Amygdala (tissue), 56 donors: ENCODE measurements at regions not wholly inside any gene's neighbourhood (a gene's known extent, or its start where the extent isn't known, plus 50 kb on each side); places are given as distances from the start of the nearest gene placed in this dataset.

Source experiments
- DNase-seq, 56 donors: peaks; one replicate each; lab custom pipeline; 2025; lab: John Stamatoyannopoulos, UW

DNA sequence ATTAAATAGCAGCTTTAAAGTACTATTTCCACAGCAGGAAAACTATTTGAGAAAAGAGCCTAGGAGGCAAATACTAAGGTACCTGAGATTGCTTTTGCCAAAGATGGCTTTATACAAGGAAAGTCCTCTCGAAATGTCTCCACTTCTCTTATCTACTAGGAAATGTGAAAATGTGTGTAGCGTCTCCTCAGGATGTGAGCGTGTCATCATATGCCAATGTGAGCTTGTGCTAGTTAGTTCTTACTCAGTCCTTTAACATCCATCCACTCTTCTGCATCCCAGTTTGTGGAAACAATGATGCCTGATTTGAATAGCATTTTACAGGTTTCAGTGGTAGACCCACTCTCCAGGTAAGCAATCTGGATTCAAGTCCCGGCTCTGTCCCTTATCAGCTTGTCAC lies 421.0 kb downstream of the DYNC2H1 start:
- no peak for DNase-seq

DNA sequence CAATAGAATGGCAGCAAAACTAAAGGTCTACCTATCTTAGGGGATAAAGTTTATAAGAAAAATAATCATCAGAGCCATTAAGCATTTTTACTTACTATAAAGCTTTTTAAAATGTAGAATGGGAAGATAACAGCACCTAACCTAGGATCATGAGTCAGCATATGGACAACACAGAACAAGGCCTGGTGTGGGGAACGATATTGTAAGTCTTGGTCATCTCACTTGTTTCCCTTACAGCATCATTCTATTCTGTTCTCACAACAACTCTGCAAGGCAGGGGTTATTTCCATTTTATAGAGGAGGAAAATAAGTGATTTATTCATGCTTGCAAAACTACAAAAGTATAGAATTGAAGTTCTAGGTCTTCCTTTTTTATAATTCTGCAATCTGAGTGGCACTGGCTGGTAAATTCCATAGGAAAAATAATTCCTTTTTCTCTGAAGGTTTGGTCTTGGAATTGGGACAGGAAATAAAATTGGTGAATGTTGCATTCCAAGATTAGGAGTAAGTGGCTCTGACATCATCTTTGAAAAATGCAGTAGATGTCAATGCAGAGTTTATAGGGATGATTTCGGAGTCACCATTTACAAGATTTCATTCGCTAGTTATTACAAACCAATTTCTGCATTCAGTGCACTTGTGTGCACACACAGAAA lies 423.0 kb downstream of the DYNC2H1 start:
- DNase-seq = no peak

DNA sequence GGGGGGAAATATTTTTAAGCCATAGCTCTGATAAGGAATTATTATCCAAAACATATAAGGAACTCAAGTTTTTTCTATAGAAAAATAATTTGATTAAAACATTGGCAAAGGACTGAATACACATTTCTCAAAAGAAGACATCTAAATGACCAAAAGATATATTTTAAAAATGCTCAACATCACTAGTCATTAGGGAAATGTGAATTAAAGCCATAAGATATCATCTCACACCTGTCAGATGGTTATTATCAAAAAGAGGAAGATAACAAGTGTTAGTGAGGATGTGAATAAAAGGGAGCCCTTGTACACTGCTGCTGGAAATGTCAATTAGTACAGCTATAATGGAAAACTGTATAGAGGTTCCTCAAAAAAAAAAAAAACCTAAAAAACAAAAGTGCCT lies 425.0 kb downstream of the DYNC2H1 start:
- DNase-seq = no peak

DNA sequence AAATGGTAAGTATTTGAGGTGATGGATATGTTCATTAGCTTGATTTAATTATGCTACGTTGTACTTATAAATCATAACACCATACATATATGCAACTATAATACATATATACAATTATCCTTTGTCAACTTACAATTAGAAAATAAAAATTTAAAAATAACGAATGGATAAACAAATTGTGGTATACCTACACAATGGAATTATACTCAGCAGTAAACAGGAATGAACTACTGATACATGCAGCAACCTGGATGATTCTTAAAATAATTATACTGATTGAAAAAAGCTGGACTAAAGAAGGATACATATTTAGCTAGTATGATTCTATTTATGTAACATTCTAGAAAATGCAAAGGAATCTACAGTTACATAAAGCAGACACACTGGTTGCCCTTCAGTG lies 425.7 kb downstream of the DYNC2H1 start:
- DNase-seq = no peak

DNA sequence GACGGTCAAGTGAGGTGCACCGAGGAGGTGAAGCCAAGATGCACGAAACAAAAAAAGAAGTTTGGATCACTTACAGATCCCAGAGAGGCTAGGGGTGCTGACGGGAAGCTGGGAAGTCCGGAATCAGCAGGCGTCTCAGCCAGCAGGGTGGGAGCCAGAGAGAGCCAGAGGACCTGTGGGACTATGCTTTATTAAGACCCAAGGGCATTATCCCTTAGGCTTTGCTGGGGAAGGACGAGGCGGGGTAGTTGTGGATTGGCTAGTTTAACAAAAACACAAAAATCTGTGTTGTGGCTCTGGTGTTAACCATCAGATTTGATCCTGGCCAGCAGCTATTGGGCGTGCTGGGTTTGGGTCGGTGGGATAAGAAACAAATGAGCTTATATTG lies 427.1 kb downstream of the DYNC2H1 start:
- no peak for DNase-seq

DNA sequence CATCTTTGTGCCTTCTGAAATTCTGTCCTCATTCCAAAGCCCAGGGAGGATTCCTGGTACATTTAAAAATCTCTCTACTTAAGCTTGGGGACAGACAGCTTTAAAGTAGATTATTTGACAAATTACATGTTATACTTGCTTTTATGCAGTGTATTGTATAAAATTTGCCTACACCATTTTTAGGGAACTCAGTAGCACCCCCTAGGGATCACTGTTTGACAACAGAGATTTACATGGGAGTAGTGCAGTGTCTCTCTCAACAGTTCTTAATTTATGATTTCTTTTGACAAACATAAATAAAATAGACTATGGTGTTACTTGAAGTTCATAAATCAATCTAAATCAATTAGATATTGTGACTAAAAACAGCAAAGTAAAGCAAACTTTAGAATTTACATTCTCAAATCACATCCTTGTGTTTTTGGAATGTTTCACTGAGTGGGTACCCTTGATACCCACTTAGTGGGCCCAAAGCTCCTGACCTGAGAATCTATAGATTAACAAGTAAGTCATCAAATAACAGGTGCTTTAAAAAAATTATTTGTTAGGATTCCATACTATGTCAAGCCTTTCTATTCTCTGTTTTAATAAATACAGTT lies 428.8 kb downstream of the DYNC2H1 start:
- DNase-seq = no peak

DNA sequence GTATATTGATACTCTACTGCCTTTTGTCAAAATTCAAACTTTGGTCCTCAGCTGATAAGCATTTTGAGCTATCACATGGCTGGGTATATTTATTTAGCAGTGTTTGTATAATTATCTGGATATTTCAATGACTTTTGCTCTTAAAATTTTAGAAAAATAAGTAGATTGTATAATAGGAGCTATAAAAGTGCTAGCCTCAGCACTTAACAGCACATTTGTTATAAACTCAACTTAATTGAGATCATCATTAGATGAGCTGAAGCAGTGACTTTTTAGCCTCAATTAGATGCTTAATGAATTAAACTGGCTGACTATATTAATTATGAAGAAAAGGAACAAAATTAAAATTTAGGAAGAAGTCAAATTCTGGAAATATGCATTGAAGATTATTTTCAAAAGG lies 429.9 kb downstream of the DYNC2H1 start:
- DNase-seq = no peak

DNA sequence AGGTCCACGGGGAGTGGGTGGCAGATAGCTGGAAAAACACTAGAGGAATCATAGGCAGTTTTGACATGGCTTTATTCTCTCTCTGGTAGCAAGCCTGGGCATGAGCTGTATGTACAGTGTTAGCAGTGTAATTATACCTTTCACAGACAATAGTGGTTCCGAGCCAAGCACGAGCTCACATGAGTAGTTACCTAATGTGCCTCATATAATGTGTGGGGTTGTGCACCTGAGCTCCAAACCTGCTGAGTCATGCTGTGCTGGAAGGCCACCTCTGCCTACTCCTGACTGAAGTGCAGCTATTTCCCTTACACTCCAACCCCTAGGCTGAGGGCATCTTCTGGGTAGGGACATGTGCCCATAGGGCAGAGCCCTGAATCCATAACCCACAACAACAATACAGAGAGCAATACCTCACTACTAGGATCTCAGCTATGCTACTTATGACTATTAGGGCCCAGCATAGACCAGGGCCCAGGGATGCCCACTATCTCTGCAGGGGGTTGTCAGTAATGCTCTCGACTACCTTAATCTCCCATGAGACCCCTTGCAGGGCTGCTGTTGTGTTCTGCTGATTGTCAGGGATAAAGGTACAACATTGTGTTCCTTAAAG lies 432.1 kb downstream of the DYNC2H1 start:
- DNase-seq = no peak

DNA sequence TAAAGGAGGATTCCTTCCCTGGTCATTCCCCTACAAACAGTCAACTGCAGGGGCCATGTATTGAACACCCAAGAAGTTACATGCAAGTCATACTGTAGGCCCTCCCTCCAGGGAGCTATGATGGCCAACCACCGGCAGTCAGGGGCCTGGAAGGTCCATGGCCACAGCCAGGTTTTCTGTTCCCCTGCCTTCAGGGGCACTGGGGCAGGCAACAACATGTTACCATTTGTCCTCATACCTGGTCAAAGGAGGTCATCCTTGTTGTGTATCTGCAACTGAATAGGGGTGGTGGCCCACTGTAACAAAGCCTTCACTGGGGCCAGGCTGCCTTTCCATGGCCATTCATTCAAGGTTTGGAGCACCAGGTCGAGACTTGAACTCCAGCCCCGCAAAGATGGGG lies 433.6 kb downstream of the DYNC2H1 start:
- no peak for DNase-seq

DNA sequence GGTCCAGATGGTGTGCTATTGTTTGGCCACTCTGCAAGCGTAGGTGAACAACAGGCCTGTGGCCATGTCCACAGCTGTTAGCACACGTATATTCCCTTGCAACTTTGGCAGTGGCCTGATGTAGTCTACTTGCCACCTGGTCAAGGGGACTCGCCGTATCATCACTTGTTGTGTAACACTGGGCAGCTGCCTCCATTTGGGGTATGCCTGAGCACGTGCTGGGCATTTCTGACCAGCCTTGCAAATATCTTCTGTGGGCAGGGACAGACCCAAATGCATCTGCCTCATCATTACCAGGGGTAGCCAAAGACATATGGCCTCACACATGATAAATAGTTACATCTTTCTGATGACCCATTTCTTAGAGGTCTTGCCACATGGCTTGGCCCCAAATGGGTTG lies 434.2 kb downstream of the DYNC2H1 start:
- DNase-seq = no peak

DNA sequence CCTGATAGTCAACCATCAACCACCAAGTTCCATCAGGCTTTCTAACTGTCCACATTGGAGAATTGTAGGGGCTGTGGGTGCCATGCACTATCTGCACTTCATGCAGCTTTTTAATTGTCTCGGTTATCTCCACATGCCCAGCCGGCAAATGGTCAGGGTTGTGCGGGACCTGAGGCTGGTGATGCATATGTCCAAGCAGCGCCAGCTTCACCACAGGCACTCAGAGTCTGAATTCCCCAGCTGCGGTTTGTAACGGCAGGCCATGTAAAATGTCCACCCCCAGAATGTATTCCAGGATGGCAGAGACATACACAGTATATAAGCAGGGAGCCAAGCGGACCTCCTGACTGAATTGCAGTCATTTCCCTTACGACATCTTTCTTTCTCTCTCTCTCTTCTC lies 435.6 kb downstream of the DYNC2H1 start:
- no peak for DNase-seq

DNA sequence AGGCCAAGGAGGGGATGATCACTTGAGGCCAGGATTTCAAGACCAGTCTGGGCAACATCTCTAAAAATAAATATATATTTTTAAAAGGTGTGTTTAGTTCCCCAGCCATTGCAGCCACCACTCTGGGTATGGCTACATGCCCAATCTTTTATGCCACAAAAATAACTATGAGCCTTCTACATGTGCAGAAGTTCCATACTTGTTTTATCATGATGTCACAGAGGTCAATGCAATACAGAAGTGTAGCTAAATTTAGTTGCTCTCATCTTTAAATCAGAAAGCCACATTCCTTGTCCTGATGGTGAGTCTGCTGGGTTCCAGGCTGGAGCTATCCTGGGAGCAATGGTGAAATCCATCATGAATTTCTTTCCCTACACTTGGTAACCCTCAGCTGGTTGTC lies 436.3 kb downstream of the DYNC2H1 start:
- no peak for DNase-seq

DNA sequence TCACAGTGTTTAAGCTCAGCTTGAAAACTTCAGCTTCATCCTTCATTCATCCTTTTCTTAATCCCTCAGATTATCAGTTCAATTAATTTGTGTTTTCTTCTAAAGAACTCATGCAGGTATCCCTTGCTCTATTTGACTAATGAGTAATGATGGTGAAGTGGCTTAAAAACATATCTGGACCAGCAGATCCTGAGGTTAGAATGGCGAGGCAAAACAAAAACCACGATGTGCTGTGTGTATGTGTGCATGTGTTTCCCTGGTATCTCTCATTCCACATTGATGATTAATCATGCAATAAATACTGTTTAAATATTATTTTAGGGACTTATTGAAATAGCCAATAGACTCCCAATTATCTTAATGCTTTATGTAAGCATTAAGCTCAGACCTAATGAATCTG lies 437.0 kb downstream of the DYNC2H1 start:
- DNase-seq = no peak

DNA sequence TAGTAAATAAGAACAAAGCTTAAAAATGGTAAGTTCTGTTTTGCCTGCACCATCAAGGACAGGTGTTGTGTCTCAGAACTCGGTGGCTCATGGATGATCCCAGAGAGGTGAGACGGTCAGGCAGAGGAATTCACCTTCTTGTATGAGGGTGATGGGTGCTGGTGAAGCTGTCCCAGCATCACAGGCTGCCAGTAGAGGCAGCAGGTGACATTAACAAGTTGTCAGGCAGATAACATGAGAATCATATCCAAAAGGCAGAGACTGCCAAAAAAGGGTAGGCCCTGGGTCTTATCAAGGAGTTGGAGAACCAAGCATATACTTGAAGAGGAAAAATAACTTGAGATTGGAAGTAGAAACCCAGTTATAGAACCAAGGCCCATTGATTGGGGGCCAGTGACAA lies 437.8 kb downstream of the DYNC2H1 start:
- no peak for DNase-seq

DNA sequence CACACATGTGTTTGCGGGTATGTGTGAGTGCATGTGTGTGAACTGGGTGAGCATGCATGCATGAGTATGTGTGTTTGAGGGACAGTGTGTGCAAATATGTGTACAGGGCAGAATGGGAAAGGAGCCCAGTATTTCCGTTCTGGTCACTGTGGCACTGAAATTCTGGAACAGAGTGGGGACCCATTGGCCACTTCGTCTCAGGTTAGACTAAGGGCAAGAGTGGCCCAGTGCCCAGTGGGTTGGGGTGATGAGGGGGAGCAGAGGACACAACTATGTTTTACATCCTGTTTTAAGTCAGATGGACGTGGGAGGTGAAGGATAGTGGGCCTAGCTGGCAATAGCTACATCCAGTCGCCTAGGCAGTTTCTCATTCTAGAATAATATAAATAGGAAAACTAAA lies 438.5 kb downstream of the DYNC2H1 start:
- no peak for DNase-seq

DNA sequence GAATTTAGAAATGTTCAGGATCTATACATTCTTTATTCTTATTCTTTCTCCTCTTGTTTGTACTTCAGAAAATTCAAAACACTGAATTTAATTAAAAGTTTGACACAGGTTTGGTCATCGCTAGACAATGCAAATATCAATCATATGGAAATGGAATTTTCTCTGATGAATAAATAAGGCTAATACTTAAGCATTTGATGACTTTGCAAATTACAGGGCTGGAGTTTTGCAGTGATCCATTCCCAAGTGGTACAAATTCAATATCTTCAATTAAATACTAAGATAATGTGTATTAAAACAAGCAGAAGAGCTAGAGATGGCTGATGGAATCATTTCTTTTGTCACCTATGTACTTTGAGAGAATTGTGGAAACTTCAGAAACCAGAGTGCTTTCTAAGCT lies 439.6 kb downstream of the DYNC2H1 start:
- DNase-seq = no peak

DNA sequence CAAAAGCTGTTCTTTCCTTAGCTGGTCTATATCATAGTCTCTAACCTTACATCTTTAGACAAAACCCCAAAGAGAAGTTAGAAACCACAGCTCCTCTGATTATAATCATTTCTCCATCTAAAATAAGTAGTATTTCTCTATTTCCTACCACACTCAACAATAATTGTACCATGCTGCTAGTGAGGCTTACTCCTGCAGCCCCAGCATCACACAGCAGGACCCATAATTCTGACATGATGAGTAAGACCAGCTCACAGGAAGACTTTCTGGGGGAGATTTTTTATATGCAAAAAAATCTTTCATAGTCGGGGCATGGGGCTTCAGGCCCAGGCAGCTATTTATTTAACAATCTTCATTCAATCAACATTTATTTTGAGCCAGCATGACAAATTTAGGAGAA lies 441.6 kb downstream of the DYNC2H1 start:
- DNase-seq = no peak

DNA sequence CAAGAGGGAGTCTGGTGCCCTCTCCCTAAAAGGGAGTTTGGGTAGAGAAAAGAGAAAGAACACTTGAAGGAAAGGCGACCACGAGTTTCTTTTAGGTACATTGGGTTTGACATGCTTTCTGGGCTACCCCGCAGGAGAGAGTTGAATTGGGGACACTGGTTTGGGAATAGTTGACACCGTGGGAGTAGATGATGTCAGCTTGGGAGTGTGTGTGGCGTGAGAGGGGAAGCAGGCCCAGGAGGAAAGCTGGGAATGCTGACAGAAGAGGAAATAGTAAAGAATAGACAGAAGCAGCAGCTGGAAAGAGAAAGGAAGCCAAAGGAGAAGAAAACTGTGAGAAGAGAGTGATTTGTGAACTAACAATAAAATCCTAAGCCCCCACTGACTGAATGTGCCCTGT lies 442.9 kb downstream of the DYNC2H1 start:
- no peak for DNase-seq

DNA sequence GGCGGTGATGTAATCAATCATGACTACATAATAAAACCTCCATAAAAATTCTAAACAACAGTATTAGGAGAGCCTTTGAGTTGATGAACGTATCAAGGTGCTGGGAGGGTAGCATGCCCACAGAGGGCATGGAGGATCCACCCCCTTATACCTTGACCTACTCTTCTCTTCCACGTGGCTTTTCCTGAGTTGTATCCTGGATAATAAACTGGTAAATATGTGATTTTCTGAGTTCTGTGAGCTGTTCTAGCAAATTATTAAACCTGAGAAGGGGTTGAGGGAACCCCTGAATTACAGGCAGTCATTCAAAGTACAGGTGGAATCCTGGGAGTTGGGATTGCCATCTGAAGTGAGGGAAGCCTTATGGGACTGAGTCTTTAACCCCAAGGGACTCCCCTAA lies 446.9 kb downstream of the DYNC2H1 start:
- DNase-seq = no peak

DNA sequence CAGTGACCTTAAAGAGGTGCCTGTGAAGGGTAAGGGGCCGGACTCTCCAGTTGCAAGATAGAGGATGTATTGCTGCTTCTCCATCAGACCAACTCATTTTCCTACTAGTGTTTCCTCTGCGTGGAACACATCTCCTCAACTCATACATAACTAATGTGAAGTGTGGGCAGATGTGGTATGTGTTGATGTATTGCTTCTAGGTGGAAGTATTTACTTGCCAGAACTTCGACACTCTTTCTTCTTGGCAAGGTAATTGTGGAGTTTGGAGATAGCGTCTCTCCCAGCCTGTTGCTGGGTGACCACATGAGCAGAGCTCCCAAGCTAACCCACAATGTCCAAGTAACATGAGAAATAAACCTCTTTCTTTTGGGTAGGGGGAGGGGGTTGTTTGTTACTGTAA lies 456.9 kb downstream of the DYNC2H1 start:
- no peak for DNase-seq

DNA sequence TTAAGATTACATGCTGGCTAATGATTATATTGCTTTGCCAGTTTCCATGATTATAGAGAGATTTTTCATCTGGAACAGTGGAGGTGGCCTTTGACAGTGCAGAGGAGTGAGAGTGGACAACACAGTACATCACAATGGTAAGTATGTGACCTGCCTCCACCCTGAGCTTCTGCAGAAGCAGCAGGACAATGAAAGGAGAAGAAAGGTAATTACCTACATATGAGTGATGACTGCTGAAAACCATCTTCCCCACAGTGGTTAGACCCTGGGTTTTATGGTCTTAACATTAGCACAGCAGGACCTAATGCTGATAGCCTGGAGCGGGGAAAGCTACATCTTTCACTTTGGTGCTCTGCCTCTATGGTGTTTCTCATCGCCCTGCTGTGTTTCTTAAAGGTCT lies 454.7 kb upstream of the DDI1 start:
- DNase-seq = no peak

DNA sequence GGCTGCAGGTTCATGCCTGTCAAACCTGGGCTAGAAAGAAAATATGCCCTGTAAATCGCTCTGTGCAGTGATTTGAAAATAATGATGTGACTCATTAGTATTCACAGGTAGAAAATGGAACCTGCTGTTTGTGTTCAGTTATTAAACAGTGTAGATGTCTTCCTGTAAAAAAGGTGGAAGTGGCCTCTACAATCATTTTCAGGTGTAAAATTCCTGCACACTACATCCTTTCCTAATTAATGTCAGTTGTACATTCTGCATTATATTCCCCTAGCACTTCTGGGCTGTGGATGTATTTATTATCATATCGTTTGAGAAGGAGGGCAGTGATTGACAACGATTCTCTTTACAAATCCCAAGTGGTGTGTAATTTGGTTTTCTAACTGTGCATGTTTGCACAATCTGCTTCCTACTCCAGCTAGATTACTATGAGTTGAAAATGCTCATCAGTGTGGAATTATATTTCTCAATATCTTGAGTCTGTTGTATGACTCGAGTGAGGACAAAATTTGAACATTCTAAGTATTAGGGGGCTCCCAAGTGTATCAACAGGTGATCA lies 454.0 kb upstream of the DDI1 start:
- no peak for DNase-seq
